ENCODE measurements at regions not wholly inside any gene's neighbourhood (a gene's known extent, or its start where the extent isn't known, plus 50 kb on each side); places are given as distances from the start of the nearest gene placed in this dataset.

DNA sequence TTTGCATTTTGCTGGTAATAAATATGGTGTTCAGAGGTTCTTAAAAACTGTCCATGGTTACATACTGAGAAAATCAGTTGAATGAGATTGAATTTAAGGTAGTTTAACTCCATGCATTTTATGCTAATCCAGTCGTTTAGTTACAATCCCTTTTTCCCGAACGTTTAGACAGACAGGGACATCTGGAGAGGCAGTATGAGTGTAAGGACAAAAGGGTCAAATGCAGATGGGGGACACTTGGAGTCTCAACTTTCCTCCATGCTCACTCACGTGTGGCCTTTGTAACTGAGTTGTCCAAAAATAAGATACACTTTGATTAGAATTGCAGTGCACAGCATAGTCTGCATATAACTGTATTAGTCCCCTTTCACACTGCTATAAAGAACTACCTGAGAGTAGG lies 63.9 kb downstream of the RDH14 start:
- H3K4me3 ChIP-seq (ENCODE audit: low read length) = no peak overlapping the region
- WGBS (ENCODE audit: extremely low coverage, insufficient coverage, low lambda C conversion rate) = no CpG with 5 or more reads among the region's 4 CpGs

GRCh38 chr2:18495058-18495457 lies 65.4 kb downstream of the RDH14 start:
- H3K79me2 ChIP-seq (ENCODE audit: control insufficient read depth, insufficient read depth, low read length) = no peaks in the 10 kb centered on the region
- 100% methylated on average over 1 of the region's 2 CpGs for WGBS (ENCODE audit: extremely low coverage, insufficient coverage, low lambda C conversion rate)
- H3K23ac ChIP-seq (ENCODE audit: low read length) = no peak overlapping the region

More for the DNA sequence above, 63.9 kb downstream of the RDH14 start:
- no peak overlapping the region for H3K9ac ChIP-seq (ENCODE audit: low read length)
- H2BK120ac ChIP-seq (ENCODE audit: low read depth, low read length) = no peak overlapping the region
- no peaks in the 10 kb centered on the region for H3K27me3 ChIP-seq (ENCODE audit: insufficient read depth, low read length, poor library complexity)
- no peak overlapping the region for H2BK15ac ChIP-seq (replicated peaks; ENCODE audit: low read depth)
- H3K18ac ChIP-seq (ENCODE audit: low read length) = no peak overlapping the region
- H3K36me3 ChIP-seq (ENCODE audit: control insufficient read depth, insufficient read depth, low read length) = no peaks in the 10 kb centered on the region
- no peak overlapping the region for H4K5ac ChIP-seq (ENCODE audit: low read length)
- no peak overlapping the region for H4K8ac ChIP-seq (ENCODE audit: low read depth, low read length)
- H3K79me2 ChIP-seq (ENCODE audit: control insufficient read depth, insufficient read depth, low read length) = no peaks in the 10 kb centered on the region
- no peak overlapping the region for H3K4me2 ChIP-seq (ENCODE audit: low read length)
- H3K23ac ChIP-seq (ENCODE audit: low read length) = no peak overlapping the region
- no peak overlapping the region for H3K27ac ChIP-seq (ENCODE audit: low read depth, low read length)
- no peak for DNase-seq
- no peaks in the 10 kb centered on the region for H3K79me1 ChIP-seq (ENCODE audit: low read length)
- no peak overlapping the region for H2AK5ac ChIP-seq (ENCODE audit: low read length)
- no peak overlapping the region for H3K56ac ChIP-seq (ENCODE audit: low read length)
- H3K4me1 ChIP-seq (ENCODE audit: control insufficient read depth, low read depth, low read length) = no peaks in the 10 kb centered on the region
- no peak overlapping the region for H2BK5ac ChIP-seq (ENCODE audit: low read length)
- no peak overlapping the region for H3K4ac ChIP-seq (ENCODE audit: low read depth, low read length)

GRCh38 chr2:18492721-18493120 lies 67.7 kb downstream of the RDH14 start:
- DNase-seq = no peak
- Histone ChIP-seq H3K56ac (ENCODE audit: low read length) (no peak overlapping the region), H3K4me1 (ENCODE audit: control insufficient read depth, low read depth, low read length) (no peaks in the 10 kb centered on the region), H4K8ac (ENCODE audit: low read depth, low read length) (no peak overlapping the region), H3K4ac (ENCODE audit: low read depth, low read length) (no peak overlapping the region), H3K27me3 (ENCODE audit: insufficient read depth, low read length, poor library complexity) (no peaks in the 10 kb centered on the region), H4K5ac (ENCODE audit: low read length) (no peak overlapping the region), H3K4me3 (ENCODE audit: low read length) (no peak overlapping the region), H2BK120ac (ENCODE audit: low read depth, low read length) (no peak overlapping the region), H2AK5ac (ENCODE audit: low read length) (no peak overlapping the region), H3K36me3 (ENCODE audit: control insufficient read depth, insufficient read depth, low read length) (no peaks in the 10 kb centered on the region), H3K23ac (ENCODE audit: low read length) (no peak overlapping the region), H3K9ac (ENCODE audit: low read length) (no peak overlapping the region), H3K79me2 (ENCODE audit: control insufficient read depth, insufficient read depth, low read length) (no peaks in the 10 kb centered on the region), H3K4me2 (ENCODE audit: low read length) (no peak overlapping the region), H2BK15ac (replicated peaks; ENCODE audit: low read depth) (no peak overlapping the region), H2BK5ac (ENCODE audit: low read length) (no peak overlapping the region), H3K18ac (ENCODE audit: low read length) (no peak overlapping the region), H3K79me1 (ENCODE audit: low read length) (no peaks in the 10 kb centered on the region), H3K27ac (ENCODE audit: low read depth, low read length) (no peak overlapping the region)
- WGBS (ENCODE audit: extremely low coverage, insufficient coverage, low lambda C conversion rate) = no CpG with 5 or more reads among the region's 2 CpGs

More at GRCh38 chr2:18495058-18495457, 65.4 kb downstream of the RDH14 start:
- H3K9ac ChIP-seq (ENCODE audit: low read length) = no peak overlapping the region
- no peak overlapping the region for H3K18ac ChIP-seq (ENCODE audit: low read length)
- no peaks in the 10 kb centered on the region for H3K36me3 ChIP-seq (ENCODE audit: control insufficient read depth, insufficient read depth, low read length)
- no peaks in the 10 kb centered on the region for H3K27me3 ChIP-seq (ENCODE audit: insufficient read depth, low read length, poor library complexity)
- H2BK5ac ChIP-seq (ENCODE audit: low read length) = no peak overlapping the region
- H3K4me1 ChIP-seq (ENCODE audit: control insufficient read depth, low read depth, low read length) = no peaks in the 10 kb centered on the region
- no peak overlapping the region for H3K56ac ChIP-seq (ENCODE audit: low read length)
- no peak overlapping the region for H3K27ac ChIP-seq (ENCODE audit: low read depth, low read length)
- no peak overlapping the region for H3K4me3 ChIP-seq (ENCODE audit: low read length)
- no peak overlapping the region for H3K4ac ChIP-seq (ENCODE audit: low read depth, low read length)
- H2BK120ac ChIP-seq (ENCODE audit: low read depth, low read length) = no peak overlapping the region
- no peak overlapping the region for H2BK15ac ChIP-seq (replicated peaks; ENCODE audit: low read depth)
- H2AK5ac ChIP-seq (ENCODE audit: low read length) = no peak overlapping the region
- no peak for DNase-seq
- H3K4me2 ChIP-seq (ENCODE audit: low read length) = no peak overlapping the region
- no peaks in the 10 kb centered on the region for H3K79me1 ChIP-seq (ENCODE audit: low read length)
- H4K8ac ChIP-seq (ENCODE audit: low read depth, low read length) = no peak overlapping the region
- no peak overlapping the region for H4K5ac ChIP-seq (ENCODE audit: low read length)

GRCh38 chr2:18491577-18491976 lies 68.9 kb downstream of the RDH14 start:
- H3K4me2 ChIP-seq (ENCODE audit: low read length) = no peak overlapping the region
- no peak overlapping the region for H2BK5ac ChIP-seq (ENCODE audit: low read length)
- H3K9ac ChIP-seq (ENCODE audit: low read length) = no peak overlapping the region
- no peak overlapping the region for H2BK15ac ChIP-seq (replicated peaks; ENCODE audit: low read depth)
- no peak overlapping the region for H3K23ac ChIP-seq (ENCODE audit: low read length)
- H3K79me1 ChIP-seq (ENCODE audit: low read length) = no peaks in the 10 kb centered on the region
- DNase-seq = no peak
- H2AK5ac ChIP-seq (ENCODE audit: low read length) = no peak overlapping the region
- H3K4ac ChIP-seq (ENCODE audit: low read depth, low read length) = no peak overlapping the region
- no peak overlapping the region for H3K4me3 ChIP-seq (ENCODE audit: low read length)
- H3K27me3 ChIP-seq (ENCODE audit: insufficient read depth, low read length, poor library complexity) = no peaks in the 10 kb centered on the region
- WGBS (ENCODE audit: extremely low coverage, insufficient coverage, low lambda C conversion rate) = no CpG with 5 or more reads among the region's 3 CpGs
- no peak overlapping the region for H2BK120ac ChIP-seq (ENCODE audit: low read depth, low read length)
- no peaks in the 10 kb centered on the region for H3K36me3 ChIP-seq (ENCODE audit: control insufficient read depth, insufficient read depth, low read length)
- no peak overlapping the region for H4K8ac ChIP-seq (ENCODE audit: low read depth, low read length)
- no peak overlapping the region for H4K5ac ChIP-seq (ENCODE audit: low read length)
- H3K4me1 ChIP-seq (ENCODE audit: control insufficient read depth, low read depth, low read length) = no peaks in the 10 kb centered on the region
- H3K79me2 ChIP-seq (ENCODE audit: control insufficient read depth, insufficient read depth, low read length) = no peaks in the 10 kb centered on the region
- no peak overlapping the region for H3K56ac ChIP-seq (ENCODE audit: low read length)
- H3K18ac ChIP-seq (ENCODE audit: low read length) = no peak overlapping the region
- no peak overlapping the region for H3K27ac ChIP-seq (ENCODE audit: low read depth, low read length)

DNA sequence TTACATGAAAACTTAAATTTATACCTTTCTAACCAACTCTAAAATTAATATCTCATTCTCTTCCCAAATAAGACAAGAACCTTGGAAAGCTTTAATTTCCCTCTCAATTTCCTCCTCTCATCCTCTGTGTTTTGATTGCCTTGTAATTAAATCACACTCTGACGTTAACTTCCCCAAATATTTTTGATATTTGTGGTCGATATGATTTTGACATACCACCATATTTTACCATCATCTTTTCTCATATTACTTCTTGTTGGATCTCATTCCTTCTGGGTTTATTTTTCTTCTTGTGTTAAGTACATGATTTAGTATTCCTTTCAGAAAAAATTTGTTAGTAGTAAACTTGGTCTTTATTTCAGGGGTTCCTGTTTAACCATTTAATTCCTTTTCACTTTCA lies 69.6 kb downstream of the RDH14 start:
- H3K4me3 ChIP-seq (ENCODE audit: low read length) = no peak overlapping the region
- H3K18ac ChIP-seq (ENCODE audit: low read length) = no peak overlapping the region
- H3K27ac ChIP-seq (ENCODE audit: low read depth, low read length) = no peak overlapping the region
- H4K5ac ChIP-seq (ENCODE audit: low read length) = no peak overlapping the region
- H2BK5ac ChIP-seq (ENCODE audit: low read length) = no peak overlapping the region
- DNase-seq = no peak
- no peaks in the 10 kb centered on the region for H3K4me1 ChIP-seq (ENCODE audit: control insufficient read depth, low read depth, low read length)
- no peak overlapping the region for H2BK120ac ChIP-seq (ENCODE audit: low read depth, low read length)
- H4K8ac ChIP-seq (ENCODE audit: low read depth, low read length) = no peak overlapping the region
- no peaks in the 10 kb centered on the region for H3K36me3 ChIP-seq (ENCODE audit: control insufficient read depth, insufficient read depth, low read length)
- no peaks in the 10 kb centered on the region for H3K79me1 ChIP-seq (ENCODE audit: low read length)
- H3K56ac ChIP-seq (ENCODE audit: low read length) = no peak overlapping the region
- no peaks in the 10 kb centered on the region for H3K79me2 ChIP-seq (ENCODE audit: control insufficient read depth, insufficient read depth, low read length)
- H3K4me2 ChIP-seq (ENCODE audit: low read length) = no peak overlapping the region
- no peak overlapping the region for H3K9ac ChIP-seq (ENCODE audit: low read length)
- WGBS (ENCODE audit: extremely low coverage, insufficient coverage, low lambda C conversion rate) = no CpG with 5 or more reads among the region's 2 CpGs
- H3K23ac ChIP-seq (ENCODE audit: low read length) = no peak overlapping the region
- H3K4ac ChIP-seq (ENCODE audit: low read depth, low read length) = no peak overlapping the region
- no peak overlapping the region for H2BK15ac ChIP-seq (replicated peaks; ENCODE audit: low read depth)
- H2AK5ac ChIP-seq (ENCODE audit: low read length) = no peak overlapping the region
- H3K27me3 ChIP-seq (ENCODE audit: insufficient read depth, low read length, poor library complexity) = no peaks in the 10 kb centered on the region

DNA sequence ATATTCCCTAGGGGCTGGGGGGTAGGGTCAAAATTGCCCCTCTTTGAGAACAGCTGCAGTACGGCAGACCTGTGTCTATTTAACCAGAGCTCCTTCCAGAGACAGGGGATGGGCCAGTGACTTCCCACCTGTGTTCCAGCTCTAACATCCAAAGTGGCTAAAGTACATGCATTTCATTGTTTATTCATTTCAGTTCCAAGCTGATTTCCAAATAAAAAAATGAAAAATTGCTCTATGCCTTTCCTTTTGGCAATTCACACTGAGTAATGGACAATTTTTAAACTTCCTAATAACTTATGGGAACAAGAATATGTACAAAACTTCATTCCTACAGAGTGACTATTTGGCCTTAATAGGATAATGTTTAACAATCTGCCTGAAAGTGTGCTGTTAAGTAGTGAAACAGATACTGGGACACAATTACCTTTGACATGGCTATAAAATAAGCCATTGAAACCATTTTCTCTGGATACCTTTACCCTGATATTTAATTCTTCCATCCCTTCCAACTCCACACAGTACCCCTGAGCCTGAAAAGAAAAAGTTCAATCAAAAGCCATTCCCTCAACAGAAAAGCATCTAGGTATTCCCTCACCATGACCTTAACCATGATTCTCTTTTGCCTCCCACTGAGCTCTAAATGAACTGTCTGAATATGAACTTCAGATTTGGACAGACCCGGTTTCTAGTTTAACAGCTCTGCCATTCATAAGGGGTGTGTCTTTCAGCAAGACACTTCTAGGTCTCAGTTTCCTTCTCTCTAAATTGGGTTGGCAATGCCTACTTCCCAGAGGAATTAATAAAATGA lies 73.1 kb downstream of the RDH14 start:
- H4K5ac ChIP-seq (ENCODE audit: low read length) = no peak overlapping the region
- no peak overlapping the region for H2BK120ac ChIP-seq (ENCODE audit: low read depth, low read length)
- no peaks in the 10 kb centered on the region for H3K27me3 ChIP-seq (ENCODE audit: insufficient read depth, low read length, poor library complexity)
- no peak overlapping the region for H2BK5ac ChIP-seq (ENCODE audit: low read length)
- H2AK5ac ChIP-seq (ENCODE audit: low read length) = no peak overlapping the region
- H3K18ac ChIP-seq (ENCODE audit: low read length) = no peak overlapping the region
- H3K4ac ChIP-seq (ENCODE audit: low read depth, low read length) = no peak overlapping the region
- no peaks in the 10 kb centered on the region for H3K79me2 ChIP-seq (ENCODE audit: control insufficient read depth, insufficient read depth, low read length)
- H3K4me2 ChIP-seq (ENCODE audit: low read length) = no peak overlapping the region
- no peak overlapping the region for H3K27ac ChIP-seq (ENCODE audit: low read depth, low read length)
- H3K4me1 ChIP-seq (ENCODE audit: control insufficient read depth, low read depth, low read length) = no peaks in the 10 kb centered on the region
- no peak overlapping the region for H3K9ac ChIP-seq (ENCODE audit: low read length)
- no peaks in the 10 kb centered on the region for H3K36me3 ChIP-seq (ENCODE audit: control insufficient read depth, insufficient read depth, low read length)
- H3K56ac ChIP-seq (ENCODE audit: low read length) = no peak overlapping the region
- no peak overlapping the region for H4K8ac ChIP-seq (ENCODE audit: low read depth, low read length)
- no peak overlapping the region for H3K4me3 ChIP-seq (ENCODE audit: low read length)
- WGBS (ENCODE audit: extremely low coverage, insufficient coverage, low lambda C conversion rate) = no CpG with 5 or more reads among the region's 2 CpGs
- DNase-seq = no peak
- no peak overlapping the region for H3K23ac ChIP-seq (ENCODE audit: low read length)
- H3K79me1 ChIP-seq (ENCODE audit: low read length) = no peaks in the 10 kb centered on the region
- no peak overlapping the region for H2BK15ac ChIP-seq (replicated peaks; ENCODE audit: low read depth)

All from mesendoderm (in vitro differentiated cells).